ENCODE measurements at regions not wholly inside any gene's neighbourhood (a gene's known extent, or its start where the extent isn't known, plus 50 kb on each side); places are given as distances from the start of the nearest gene placed in this dataset.

- TF ChIP-seq, protein P1, sequence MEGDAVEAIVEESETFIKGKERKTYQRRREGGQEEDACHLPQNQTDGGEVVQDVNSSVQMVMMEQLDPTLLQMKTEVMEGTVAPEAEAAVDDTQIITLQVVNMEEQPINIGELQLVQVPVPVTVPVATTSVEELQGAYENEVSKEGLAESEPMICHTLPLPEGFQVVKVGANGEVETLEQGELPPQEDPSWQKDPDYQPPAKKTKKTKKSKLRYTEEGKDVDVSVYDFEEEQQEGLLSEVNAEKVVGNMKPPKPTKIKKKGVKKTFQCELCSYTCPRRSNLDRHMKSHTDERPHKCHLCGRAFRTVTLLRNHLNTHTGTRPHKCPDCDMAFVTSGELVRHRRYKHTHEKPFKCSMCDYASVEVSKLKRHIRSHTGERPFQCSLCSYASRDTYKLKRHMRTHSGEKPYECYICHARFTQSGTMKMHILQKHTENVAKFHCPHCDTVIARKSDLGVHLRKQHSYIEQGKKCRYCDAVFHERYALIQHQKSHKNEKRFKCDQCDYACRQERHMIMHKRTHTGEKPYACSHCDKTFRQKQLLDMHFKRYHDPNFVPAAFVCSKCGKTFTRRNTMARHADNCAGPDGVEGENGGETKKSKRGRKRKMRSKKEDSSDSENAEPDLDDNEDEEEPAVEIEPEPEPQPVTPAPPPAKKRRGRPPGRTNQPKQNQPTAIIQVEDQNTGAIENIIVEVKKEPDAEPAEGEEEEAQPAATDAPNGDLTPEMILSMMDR (IDR thresholded peaks at IDR 0.05; ENCODE audit: insufficient read depth, low read length, poor library complexity, severe bottlenecking), result no peak
- no peak overlapping the region for H3K4me3 ChIP-seq (replicated peaks; ENCODE audit: low read depth, low read length)
- H3K36me3 ChIP-seq (ENCODE audit: control insufficient read depth, insufficient read depth, low read length), result no peaks in the 10 kb centered on the region
- no peak for DNase-seq (ENCODE audit: extremely low read depth, insufficient read length)
- no peaks in the 10 kb centered on the region for H3K27me3 ChIP-seq (replicated peaks; ENCODE audit: control insufficient read depth, insufficient read depth, low read length)
These were observed 49.9 kb upstream of the RBBP8 start for GRCh38 chr18:22883179-22883578.
